H9 (cell line): ENCODE measurements at regions not wholly inside any gene's neighbourhood (a gene's known extent, or its start where the extent isn't known, plus 50 kb on each side); places are given as distances from the start of the nearest gene placed in this dataset.

Experiments used
- DNase-seq: peaks from one replicate; pipeline ENCODE4 v3.0.0-alpha.2; 2017
- H2AFZ ChIP-seq: one replicate; pipeline ENCODE4 v1.6.1; 2013; ENCODE audit warnings: mild to moderate bottlenecking, low read length, control low read depth, moderate library complexity
- H2AK5ac ChIP-seq: 2 replicates; pipeline ENCODE4 v1.6.1; 2013; ENCODE audit warnings: low read length, control low read depth, mixed read lengths; ENCODE audit not compliant: insufficient read length
- H2BK120ac ChIP-seq: one replicate; pipeline ENCODE4 v1.6.1; 2013; ENCODE audit warnings: low read depth, mild to moderate bottlenecking, low read length, control low read depth, inconsistent platforms; ENCODE audit not compliant: poor library complexity, severe bottlenecking
- H2BK12ac ChIP-seq: 2 replicates; pipeline ENCODE4 v1.6.1; 2013; ENCODE audit warnings: low read length, control low read depth, mixed read lengths, low read depth; ENCODE audit not compliant: insufficient read length
- H2BK15ac ChIP-seq: 2 replicates; pipeline ENCODE4 v1.6.1; 2013; ENCODE audit warnings: low read depth, low read length, control low read depth
- H2BK20ac ChIP-seq: one replicate; pipeline ENCODE4 v1.6.1; 2013; ENCODE audit warnings: low read depth, mild to moderate bottlenecking, low read length, control low read depth, inconsistent platforms; ENCODE audit not compliant: poor library complexity, severe bottlenecking
- H2BK5ac ChIP-seq: 2 replicates; pipeline ENCODE4 v1.6.1; 2013; ENCODE audit warnings: low read length, control low read depth, mixed read lengths; ENCODE audit not compliant: insufficient read length
- H3K14ac ChIP-seq: 2 replicates; pipeline ENCODE4 v1.6.1; 2013; ENCODE audit warnings: low read length, control low read depth; ENCODE audit not compliant: insufficient read depth
- H3K18ac ChIP-seq: 2 replicates; pipeline ENCODE4 v1.6.1; 2013; ENCODE audit warnings: low read depth, mild to moderate bottlenecking, mixed read lengths, low read length, control low read depth; ENCODE audit not compliant: insufficient read length
- H3K23ac ChIP-seq: 2 replicates; pipeline ENCODE4 v1.6.1; 2013; ENCODE audit warnings: low read length, control low read depth, mixed read lengths, low read depth; ENCODE audit not compliant: insufficient read length
- H3K23me2 ChIP-seq: 2 replicates; pipeline ENCODE4 v1.6.1; 2013; ENCODE audit warnings: low read depth, mild to moderate bottlenecking, mixed read lengths, low read length, control low read depth; ENCODE audit not compliant: insufficient read length, poor library complexity, severe bottlenecking
- H3K27ac ChIP-seq: 2 replicates; pipeline ENCODE4 v1.5.1; 2013; ENCODE audit warnings: low read length, control low read depth, mixed read lengths, low read depth; ENCODE audit not compliant: insufficient read length
- H3K27me3 ChIP-seq: 2 replicates; pipeline ENCODE4 v1.6.1; 2013; ENCODE audit warnings: low read length, control low read depth, inconsistent platforms; ENCODE audit not compliant: insufficient read depth
- H3K4ac ChIP-seq: 2 replicates; pipeline ENCODE4 v1.6.1; 2013; ENCODE audit warnings: low read depth, mild to moderate bottlenecking, control low read depth, inconsistent platforms, low read length, moderate library complexity
- H3K4me1 ChIP-seq: 2 replicates; pipeline ENCODE4 v1.6.1; 2013; ENCODE audit warnings: low read length, control low read depth, inconsistent platforms; ENCODE audit not compliant: insufficient read depth
- H3K4me2 ChIP-seq: 2 replicates; pipeline ENCODE4 v1.6.1; 2013; ENCODE audit warnings: low read length, control low read depth, mixed read lengths; ENCODE audit not compliant: insufficient read length, insufficient read depth
- H3K56ac ChIP-seq: 2 replicates; pipeline ENCODE4 v1.6.1; 2013; ENCODE audit warnings: low read depth, mild to moderate bottlenecking, mixed read lengths, low read length, control low read depth; ENCODE audit not compliant: insufficient read length
- H3K79me1 ChIP-seq: 2 replicates; pipeline ENCODE4 v1.6.1; 2013; ENCODE audit warnings: low read depth, mild to moderate bottlenecking, moderate library complexity, low read length, control low read depth, inconsistent platforms; ENCODE audit not compliant: insufficient read depth, poor library complexity, severe bottlenecking
- H3K79me2 ChIP-seq: 2 replicates; pipeline ENCODE4 v1.6.1; 2013; ENCODE audit warnings: low read length, control low read depth, inconsistent platforms; ENCODE audit not compliant: insufficient read depth
- H3K9ac ChIP-seq: 2 replicates; pipeline ENCODE4 v1.6.1; 2013; ENCODE audit warnings: low read length, control low read depth, mixed read lengths; ENCODE audit not compliant: insufficient read length; ENCODE audit errors: extremely low read depth
- H3K9me3 ChIP-seq: one replicate; pipeline ENCODE4 v1.6.1; 2013; ENCODE audit warnings: low read depth, low read length, inconsistent platforms; ENCODE audit not compliant: control insufficient read depth
- H3T11ph ChIP-seq: one replicate; pipeline ENCODE4 v1.6.1; 2013; ENCODE audit warnings: mild to moderate bottlenecking, low read length, control low read depth, inconsistent platforms
- H4K20me1 ChIP-seq: one replicate; pipeline ENCODE4 v1.6.1; 2013; ENCODE audit not compliant: control insufficient read depth, insufficient read length, insufficient read depth
- H4K5ac ChIP-seq: 2 replicates; pipeline ENCODE4 v1.6.1; 2013; ENCODE audit warnings: low read depth, mild to moderate bottlenecking, mixed read lengths, low read length, control low read depth; ENCODE audit not compliant: insufficient read length
- H4K8ac ChIP-seq: replicated peaks from 2 replicates; pipeline ENCODE4 v1.6.1; 2013; ENCODE audit warnings: low read length, control low read depth, mixed read lengths, low read depth; ENCODE audit not compliant: insufficient read length
- H4K91ac ChIP-seq: 2 replicates; pipeline ENCODE4 v1.6.1; 2013; ENCODE audit warnings: low read depth, mild to moderate bottlenecking, moderate library complexity, mixed read lengths, low read length, control low read depth; ENCODE audit not compliant: insufficient read length
- H3K27ac Mint-ChIP-seq, 3 experiments: 2 replicates in 2 of 3; 3 replicates in 1 of 3; pipeline ENCODE4 v1.8.0; 2020 to 2021; ENCODE audit warnings: mixed read lengths in 3 of 3, mild to moderate bottlenecking in 1 of 3, moderate library complexity in 1 of 3
- H3K27me3 Mint-ChIP-seq: 2 replicates; pipeline ENCODE4 v1.8.0; 2021; ENCODE audit warnings: low read depth, mild to moderate bottlenecking, moderate library complexity, mixed read lengths
- H3K36me3 Mint-ChIP-seq, 3 experiments: 2 replicates in 2 of 3; 3 replicates in 1 of 3; pipeline ENCODE4 v1.8.0; 2020 to 2021; ENCODE audit warnings: low read depth in 3 of 3, mixed read lengths in 3 of 3; ENCODE audit not compliant: insufficient read depth in 1 of 3
- H3K4me1 Mint-ChIP-seq, 2 experiments: 2 replicates each; pipeline ENCODE4 v1.8.0; 2020; ENCODE audit warnings: mixed read lengths in 2 of 2
- H3K4me3 Mint-ChIP-seq, 2 experiments: 2 replicates in 1 of 2; 3 replicates in 1 of 2; pipeline ENCODE4 v1.8.0; 2020 to 2021; ENCODE audit warnings: mild to moderate bottlenecking in 2 of 2, mixed read lengths in 2 of 2, moderate library complexity in 1 of 2
- H3K9me3 Mint-ChIP-seq, 2 experiments: 2 replicates in 1 of 2; 3 replicates in 1 of 2; pipeline ENCODE4 v1.8.0; 2020; ENCODE audit warnings: mild to moderate bottlenecking in 2 of 2, mixed read lengths in 2 of 2, moderate library complexity in 1 of 2
- WGBS: extraction: QIAGEN DNeasy Blood & Tissue Kit; methylation state at CpG from one replicate; pipeline ENCODE4 v1.1.7; 2013; ENCODE audit warnings: missing lambda C conversion rate, low lambda C conversion rate, mixed read lengths; ENCODE audit not compliant: insufficient read length; ENCODE audit errors: extremely low coverage; 5-methylcytosine and 5-hydroxymethylcytosine counted together
- TF ChIP-seq, protein P1 (sequence below): fragments of 200-600 bp; sonication (generic); conservative IDR thresholded peaks from 3 replicates; pipeline ENCODE4 v1.8.0; 2021; ENCODE audit warnings: antibody characterized with exemption, mild to moderate bottlenecking

- Histone ChIP-seq H3K79me2 (no peaks in the 10 kb centered on the region), H3K56ac (no peak overlapping the region), H3K9me3 (no peaks in the 10 kb centered on the region), H2AK5ac (no peak overlapping the region), H2BK20ac (no peak overlapping the region), H4K91ac (no peak overlapping the region), H3K14ac (no peak overlapping the region), H4K5ac (no peak overlapping the region), H2BK5ac (no peak overlapping the region), H3K4me2 (no peak overlapping the region), H2BK120ac (no peak overlapping the region), H3K27ac (no peak overlapping the region), H4K8ac (no peak overlapping the region), H3K18ac (no peak overlapping the region), H3K23me2 (no peaks in the 10 kb centered on the region), H3K79me1 (no peaks in the 10 kb centered on the region), H2BK15ac (no peak overlapping the region), H3K9ac (no peak overlapping the region), H3K4me1 (no peaks in the 10 kb centered on the region), H3T11ph (no peak overlapping the region), H3K4ac (no peak overlapping the region), H2AFZ (no peak overlapping the region), H3K23ac (no peak overlapping the region), H2BK12ac (no peak overlapping the region), H4K20me1 (no peaks in the 10 kb centered on the region), H3K27me3 (no peaks in the 10 kb centered on the region)
- H3K9me3 Mint-ChIP-seq, result no peaks in the 10 kb centered on the region; a peak in 2 of 5 replicates
- peaks cover 5% of the 10 kb centered on the region in 2 experiments for H3K4me1 Mint-ChIP-seq
- WGBS, result no CpG with 5 or more reads among the region's 1 CpG
- H3K4me3 Mint-ChIP-seq, result no peak overlapping the region
- H3K36me3 Mint-ChIP-seq, result 0 out of 7 replicates have a peak, but pooled peaks cover 0 to 2% (median 0%) of the 10 kb centered on the region in 3 experiments
- H3K27ac Mint-ChIP-seq, result no peak overlapping the region; a peak in 1 of 7 replicates
- TF ChIP-seq, protein P1, sequence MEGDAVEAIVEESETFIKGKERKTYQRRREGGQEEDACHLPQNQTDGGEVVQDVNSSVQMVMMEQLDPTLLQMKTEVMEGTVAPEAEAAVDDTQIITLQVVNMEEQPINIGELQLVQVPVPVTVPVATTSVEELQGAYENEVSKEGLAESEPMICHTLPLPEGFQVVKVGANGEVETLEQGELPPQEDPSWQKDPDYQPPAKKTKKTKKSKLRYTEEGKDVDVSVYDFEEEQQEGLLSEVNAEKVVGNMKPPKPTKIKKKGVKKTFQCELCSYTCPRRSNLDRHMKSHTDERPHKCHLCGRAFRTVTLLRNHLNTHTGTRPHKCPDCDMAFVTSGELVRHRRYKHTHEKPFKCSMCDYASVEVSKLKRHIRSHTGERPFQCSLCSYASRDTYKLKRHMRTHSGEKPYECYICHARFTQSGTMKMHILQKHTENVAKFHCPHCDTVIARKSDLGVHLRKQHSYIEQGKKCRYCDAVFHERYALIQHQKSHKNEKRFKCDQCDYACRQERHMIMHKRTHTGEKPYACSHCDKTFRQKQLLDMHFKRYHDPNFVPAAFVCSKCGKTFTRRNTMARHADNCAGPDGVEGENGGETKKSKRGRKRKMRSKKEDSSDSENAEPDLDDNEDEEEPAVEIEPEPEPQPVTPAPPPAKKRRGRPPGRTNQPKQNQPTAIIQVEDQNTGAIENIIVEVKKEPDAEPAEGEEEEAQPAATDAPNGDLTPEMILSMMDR, result no peak
- no peak for DNase-seq
- H3K27me3 Mint-ChIP-seq, result no peaks in the 10 kb centered on the region
These were observed 134.4 kb upstream of the CDK1 start for GRCh38 chr10:60643874-60644273.
